ENCODE measurements at regions not wholly inside any gene's neighbourhood (a gene's known extent, or its start where the extent isn't known, plus 50 kb on each side); places are given as distances from the start of the nearest gene placed in this dataset.
A peak's percentile ranks its signal among the peaks of the same experiment; 100 is the strongest.

DNA sequence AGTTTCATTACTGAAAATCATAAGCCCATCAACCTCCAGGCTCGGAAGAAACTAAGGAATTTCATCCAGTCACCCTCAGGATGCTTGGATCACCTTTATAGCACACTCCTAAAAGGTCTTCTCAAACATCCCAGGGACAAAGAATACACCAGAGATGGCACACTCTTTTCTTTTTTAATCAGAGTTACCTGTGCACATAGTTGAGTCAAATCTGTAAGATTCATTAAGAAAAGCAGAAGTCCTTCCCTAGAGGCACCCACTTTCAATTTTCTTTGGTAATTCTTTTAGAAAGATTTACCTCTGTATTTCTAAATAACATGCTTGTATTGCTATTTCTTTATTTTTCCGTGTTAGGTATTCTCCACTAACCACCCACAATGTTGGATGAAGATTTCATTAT lies 50.6 kb upstream of the IL6 start:
- no peak for DNase-seq (ENCODE audit: low spot score)

GRCh38 chr7:22675917-22676343 lies 51.1 kb upstream of the IL6 start:
- DNase-seq (ENCODE audit: low spot score) = no peak

- DNase-seq (ENCODE audit: low spot score) = no peak
These were observed 51.6 kb upstream of the IL6 start for GRCh38 chr7:22675421-22675820.

DNA sequence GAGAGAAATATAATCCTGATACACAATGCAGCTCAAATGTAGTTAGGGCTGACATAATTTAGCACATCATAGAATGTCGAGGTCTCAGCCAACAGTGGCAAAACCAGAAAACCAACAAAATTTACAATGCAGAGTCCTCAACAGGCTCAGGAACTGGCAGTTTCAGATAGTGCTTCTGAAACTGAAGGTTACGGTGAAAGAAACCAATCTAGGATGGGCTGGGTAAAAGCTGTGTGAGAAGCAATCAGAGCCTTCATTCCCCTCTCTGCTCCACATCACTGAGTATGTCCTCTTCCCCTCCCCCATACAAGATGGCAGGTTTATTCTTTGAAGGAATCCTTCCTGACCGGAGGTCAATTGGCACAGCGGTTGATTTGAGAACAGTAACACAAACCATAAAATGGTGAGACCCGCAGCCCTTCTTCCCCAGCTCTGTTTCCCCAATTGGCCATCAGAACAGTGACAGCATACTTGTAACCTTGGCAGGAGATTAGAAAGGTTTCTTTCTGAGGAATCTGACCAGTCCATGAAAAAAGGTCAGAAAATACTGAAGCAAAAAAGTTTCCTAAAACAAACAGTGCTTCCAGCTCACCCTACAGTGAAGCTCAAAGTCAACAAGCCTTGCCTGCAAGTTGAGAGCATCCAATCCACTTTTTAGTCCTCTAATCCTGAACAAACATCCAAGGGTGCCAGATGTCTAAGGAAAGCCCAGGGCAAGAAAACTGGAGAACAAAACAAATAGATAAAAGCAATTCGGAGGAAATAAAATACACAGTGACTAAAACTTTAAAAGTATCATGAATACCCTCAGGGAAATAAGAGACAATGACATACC lies 53.9 kb upstream of the IL6 start:
- peak; percentile 68 for DNase-seq (ENCODE audit: low spot score)

DNA sequence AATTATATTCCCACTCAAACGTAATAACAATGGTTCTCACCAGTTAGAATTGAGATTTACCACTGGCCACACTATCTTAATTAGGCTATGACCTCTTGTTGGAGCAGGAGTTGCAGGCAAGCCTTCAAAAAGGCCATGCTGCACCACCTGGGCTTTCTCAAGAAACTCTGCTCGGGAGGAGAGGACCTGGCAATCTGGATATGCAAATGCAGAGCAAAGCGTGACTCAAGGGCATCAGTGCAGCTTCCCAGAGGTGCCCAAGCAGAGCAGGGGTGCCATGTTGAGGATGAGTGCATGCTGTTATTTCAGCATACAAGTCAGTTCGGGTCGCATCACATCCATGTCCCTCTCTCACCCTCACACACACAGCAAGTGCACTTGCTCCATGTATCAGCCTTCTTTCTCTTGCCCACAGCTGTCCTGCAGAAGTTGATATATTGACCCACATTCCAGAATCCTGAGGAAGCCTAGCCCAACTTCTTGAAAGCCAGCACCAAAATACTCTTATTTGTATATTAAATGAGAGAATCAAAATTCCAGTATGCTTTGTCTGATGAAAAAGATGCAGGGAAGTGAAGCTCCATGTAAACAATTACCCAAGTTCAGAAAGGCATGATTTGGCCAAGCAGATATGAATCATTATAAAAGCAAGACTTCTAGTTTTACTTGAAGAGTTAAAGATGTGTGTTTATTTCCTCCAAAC lies 55.7 kb upstream of the IL6 start:
- DNase-seq (ENCODE audit: low spot score) = no peak

GRCh38 chr7:22670422-22670815 lies 56.6 kb upstream of the IL6 start:
- DNase-seq (ENCODE audit: low spot score) = no peak

GRCh38 chr7:22669692-22670421 lies 57.1 kb upstream of the IL6 start:
- no peak for DNase-seq (ENCODE audit: low spot score)

DNA sequence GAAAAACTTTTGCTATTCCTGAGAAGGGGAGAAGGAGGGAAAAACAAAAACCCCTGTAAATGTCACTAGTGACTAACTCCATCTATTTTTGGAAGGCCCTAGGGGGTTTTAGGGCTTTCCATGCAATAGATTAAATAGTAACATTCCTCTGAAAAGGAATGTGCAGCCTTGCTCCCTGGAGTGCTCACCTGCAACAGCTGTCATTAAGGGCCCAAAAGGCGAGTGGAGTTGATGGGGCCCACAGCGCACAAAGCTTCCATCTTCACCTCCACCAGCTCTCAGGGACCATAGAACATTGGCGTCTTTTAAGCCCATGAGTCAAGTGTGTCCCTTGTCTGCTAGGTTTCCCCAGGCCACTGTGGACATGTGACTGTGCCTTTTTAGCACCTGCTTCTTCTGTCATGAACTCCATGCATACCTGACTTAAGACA lies 58.0 kb upstream of the IL6 start:
- DNase-seq (ENCODE audit: low spot score) = no peak

DNA sequence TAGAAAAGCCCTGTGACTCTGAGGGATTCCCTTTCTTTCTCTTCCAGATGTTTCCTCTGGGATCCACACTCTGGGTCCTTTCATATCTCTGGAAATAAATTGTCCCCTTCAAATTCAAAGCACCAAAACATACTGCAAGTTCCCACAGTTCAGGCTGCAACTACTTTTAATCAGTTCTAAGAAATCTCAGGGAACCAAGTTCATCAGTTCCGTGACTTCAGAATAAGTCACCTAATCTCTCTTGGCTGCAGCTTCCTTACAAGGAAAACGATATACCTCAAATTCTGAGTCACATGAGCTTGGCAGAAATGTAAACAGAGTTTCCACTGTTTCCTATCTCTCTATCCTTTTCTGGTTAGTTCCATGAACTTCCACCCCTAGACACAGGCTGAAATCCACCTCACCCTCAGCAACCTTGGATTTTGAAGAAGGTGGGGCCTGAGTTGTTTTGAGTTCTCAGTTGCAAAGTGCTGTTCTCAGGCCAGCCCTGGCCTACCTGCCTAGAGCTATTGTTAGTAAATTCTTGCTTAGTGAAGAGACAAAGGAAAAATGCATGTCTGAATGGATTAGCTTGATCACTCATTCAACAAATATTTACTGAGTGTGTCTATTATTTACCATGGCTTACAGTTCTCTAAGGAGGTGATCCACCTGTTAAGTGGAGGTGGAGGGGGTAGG lies 59.3 kb upstream of the IL6 start:
- DNase-seq (ENCODE audit: low spot score) = no peak

- DNase-seq (ENCODE audit: low spot score) = no peak
These were observed 59.8 kb upstream of the IL6 start for GRCh38 chr7:22667187-22667561.

- DNase-seq (ENCODE audit: low spot score) = no peak
These were observed 60.3 kb upstream of the IL6 start for GRCh38 chr7:22666732-22667131.

DNA sequence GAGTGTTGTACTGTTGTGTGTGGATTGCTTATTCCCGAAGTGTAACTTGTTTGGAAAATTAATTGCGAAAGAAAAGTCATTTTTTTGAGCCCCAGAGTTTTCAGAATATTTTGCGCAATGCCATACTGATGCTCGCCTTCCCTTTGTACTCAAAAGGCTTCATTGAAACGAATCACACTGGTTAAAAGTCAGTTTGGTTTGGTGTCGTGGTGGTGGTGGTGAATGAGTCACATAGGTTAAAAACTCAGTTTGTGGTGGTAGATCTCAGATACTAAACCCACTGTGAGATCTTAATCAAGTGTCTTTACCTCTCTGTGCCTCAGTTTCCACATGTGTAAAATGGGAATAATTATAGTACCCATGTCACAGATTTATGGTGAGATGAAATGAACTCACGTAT lies 61.1 kb upstream of the IL6 start:
- no peak for DNase-seq (ENCODE audit: low spot score)

DNA sequence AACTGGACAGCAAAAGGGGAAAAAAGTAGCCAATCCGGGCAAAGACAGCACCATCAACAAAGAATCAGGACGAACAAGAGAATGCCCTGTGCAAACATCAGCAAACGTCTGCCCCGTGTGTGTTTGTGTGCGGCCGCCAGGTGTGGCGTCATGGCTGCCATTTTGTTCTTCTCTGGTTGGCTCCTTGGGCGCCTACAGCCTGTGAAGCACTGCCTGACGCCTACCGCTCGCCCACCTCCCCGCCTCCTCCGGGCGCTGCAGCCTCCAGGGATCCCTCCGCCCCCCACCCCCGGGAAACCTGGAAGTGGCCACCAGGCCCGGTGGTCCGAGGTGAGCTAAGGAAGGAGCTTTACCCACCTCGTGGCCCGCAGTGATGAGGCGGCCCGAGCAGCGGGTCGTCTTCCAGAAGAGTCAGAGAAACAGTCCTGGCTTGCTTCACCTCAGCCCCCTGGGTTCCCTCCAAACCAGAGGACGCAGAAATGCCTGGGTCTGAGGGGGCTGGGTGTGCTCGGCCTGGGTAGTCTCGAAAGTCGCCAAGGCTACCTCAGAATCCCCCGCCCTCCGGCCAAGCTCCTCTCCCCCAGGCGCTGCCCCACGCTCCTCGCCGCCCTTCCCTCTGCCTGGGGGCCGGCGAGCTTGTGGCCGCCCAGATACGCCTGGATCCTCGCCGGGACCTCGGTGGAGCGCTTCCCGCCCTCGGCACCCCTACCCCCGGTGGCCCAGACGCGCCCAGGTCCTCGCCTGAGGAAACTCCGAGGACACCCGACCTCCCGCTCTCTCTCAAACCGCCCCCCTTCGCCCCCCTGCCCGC lies 61.8 kb upstream of the IL6 start:
- DNase-seq (ENCODE audit: low spot score) = no peak

DNA sequence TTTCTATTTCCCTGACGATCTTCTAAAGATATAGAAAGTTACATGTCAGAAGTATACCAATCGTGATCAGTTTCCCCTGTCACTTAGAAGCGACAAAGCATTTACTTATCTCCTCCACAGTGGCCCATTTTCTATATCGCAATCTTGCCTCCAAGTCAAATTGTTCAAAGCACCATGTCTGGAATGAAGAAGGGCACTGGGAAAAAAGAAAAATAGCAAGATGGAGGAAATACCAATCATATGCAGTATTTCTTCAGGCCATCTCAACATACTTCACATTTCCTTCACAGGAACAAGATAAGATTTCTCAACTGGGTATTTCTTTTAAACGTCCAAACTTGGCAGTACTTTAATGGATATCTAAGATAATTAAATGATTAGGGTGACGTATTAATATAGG lies 63.3 kb upstream of the IL6 start:
- DNase-seq (ENCODE audit: low spot score) = no peak

DNA sequence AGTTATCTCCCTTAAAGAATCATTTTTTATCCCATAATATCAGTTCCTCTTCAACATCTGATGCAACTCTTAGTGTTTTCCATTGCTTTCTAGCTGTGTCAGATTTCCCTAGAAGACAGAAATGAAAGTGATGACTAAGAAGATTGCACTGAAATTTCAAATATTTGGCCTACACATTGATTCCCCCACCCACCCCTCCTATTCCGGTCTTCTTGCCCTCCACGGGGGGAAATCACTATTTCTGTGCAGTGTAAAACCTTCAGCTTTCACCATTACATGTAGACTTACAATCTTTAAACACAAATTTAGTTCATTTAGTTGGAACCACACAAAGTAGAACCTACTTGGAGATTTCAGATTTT lies 63.7 kb upstream of the IL6 start:
- no peak for DNase-seq (ENCODE audit: low spot score)

- no peak for DNase-seq (ENCODE audit: low spot score)
These were observed 64.2 kb upstream of the IL6 start for GRCh38 chr7:22662556-22663356.

DNA sequence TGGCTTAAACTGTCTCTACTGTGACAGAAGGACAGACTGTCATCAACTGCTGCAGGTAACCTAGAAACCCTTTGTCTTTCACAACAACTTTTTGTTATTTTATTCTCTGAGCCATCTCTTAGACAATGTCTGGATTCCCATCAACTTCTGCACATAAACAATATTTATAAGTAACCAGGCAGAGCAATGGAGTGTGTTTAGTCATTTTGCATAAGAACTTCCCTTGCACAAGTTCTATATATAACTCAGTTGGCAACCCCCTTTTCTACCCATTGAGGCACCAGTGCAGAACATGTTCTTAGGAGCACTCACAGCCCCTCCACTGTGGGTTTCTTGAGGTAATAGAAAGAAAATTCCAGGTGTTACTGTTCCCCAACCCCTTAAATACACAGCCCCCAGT lies 65.0 kb upstream of the IL6 start:
- no peak for DNase-seq (ENCODE audit: low spot score)

- DNase-seq (ENCODE audit: low spot score) = peak; percentile 49
These were observed 66.3 kb upstream of the IL6 start for GRCh38 chr7:22660732-22661131.

DNA sequence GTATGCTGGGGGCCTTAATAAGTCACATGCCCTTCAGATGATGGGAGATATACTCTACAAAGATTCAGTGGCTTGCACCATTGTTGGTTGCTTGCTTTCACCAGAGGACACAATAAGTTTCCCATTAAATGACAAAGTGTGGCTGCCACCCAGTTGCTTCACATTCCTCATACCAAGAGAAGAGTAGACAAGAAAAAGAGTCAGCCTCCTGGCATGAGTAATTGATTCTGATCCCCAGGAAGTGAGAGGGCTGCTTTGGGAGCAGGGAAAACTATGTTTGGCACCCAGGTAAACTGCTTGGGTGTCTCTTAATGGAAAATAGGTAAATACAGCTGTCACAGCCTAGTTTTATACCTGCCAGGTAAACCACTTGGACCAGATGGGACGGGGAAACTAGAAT lies 66.7 kb upstream of the IL6 start:
- DNase-seq (ENCODE audit: low spot score) = no peak

DNA sequence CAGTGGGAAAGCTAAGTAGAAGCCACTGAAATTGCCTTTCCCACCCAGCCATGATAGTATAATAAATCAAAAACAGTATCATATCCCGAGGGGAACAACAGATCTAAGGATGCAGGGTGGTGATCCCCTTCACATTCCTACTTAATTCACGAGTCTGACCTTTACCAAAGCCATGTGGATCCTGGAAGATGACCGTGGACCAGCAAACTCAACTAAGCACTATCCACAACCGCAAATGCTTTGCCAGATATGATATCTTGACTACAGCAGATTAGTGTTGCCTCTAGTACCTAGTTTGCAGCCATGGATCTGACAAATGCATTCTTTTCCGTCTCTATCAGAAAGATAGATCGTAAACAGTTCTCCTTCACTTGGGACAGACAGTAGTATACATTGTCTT lies 67.3 kb upstream of the IL6 start:
- DNase-seq (ENCODE audit: low spot score) = no peak

- DNase-seq (ENCODE audit: low spot score) = no peak
These were observed 69.0 kb upstream of the IL6 start for GRCh38 chr7:22658031-22658430.
